ENCODE measurements at regions not wholly inside any gene's neighbourhood (a gene's known extent, or its start where the extent isn't known, plus 50 kb on each side); places are given as distances from the start of the nearest gene placed in this dataset.
"Not testable (repeated sequence)": the region's sequence is repeated elsewhere in the genome, so short reads cannot be mapped to it uniquely, and the experiment has no call there.

DNA sequence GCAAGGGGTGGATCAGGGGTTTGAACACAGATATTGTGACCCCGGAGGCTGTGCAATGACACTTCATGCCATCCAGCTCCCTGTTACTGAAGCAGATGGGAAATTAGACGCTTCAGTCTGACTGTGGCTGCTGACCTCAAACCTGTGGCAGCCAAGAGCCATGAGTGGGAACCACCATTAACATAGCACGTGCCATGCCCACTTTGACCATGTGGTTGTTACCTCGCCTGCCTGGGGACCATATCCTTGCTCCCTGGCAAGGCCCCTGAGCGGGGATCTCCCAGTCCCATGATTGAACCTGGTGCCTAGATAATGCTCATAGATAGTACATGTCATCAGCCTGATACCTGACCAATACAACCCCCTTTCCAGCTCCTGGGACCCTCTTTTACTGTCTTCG lies 68.9 kb downstream of the CYP26B1 start:
- Mint-ChIP-seq H3K36me3 (ENCODE audit: low read depth) (no peaks in the 10 kb centered on the region), H3K27me3 (no peaks in the 10 kb centered on the region), H3K9me3 (peaks cover 7% of the 10 kb centered on the region), H3K27ac (no peak overlapping the region), H3K4me3 (no peak overlapping the region), H3K4me1 (no peaks in the 10 kb centered on the region)
- no peak for DNase-seq
- intact Hi-C loops (cut with micrococcal nuclease) = no loop called here
- ChIA-PET POLR2A (interaction anchor here (0.5 kb wide), 1 partner anchor 55 kb away, joined by 11 read pairs; no protein-coding TSS in a partner anchor), CTCF (no interaction called here)
- no peak for ATAC-seq (ENCODE audit: low read depth)
- TF ChIP-seq, protein P1, sequence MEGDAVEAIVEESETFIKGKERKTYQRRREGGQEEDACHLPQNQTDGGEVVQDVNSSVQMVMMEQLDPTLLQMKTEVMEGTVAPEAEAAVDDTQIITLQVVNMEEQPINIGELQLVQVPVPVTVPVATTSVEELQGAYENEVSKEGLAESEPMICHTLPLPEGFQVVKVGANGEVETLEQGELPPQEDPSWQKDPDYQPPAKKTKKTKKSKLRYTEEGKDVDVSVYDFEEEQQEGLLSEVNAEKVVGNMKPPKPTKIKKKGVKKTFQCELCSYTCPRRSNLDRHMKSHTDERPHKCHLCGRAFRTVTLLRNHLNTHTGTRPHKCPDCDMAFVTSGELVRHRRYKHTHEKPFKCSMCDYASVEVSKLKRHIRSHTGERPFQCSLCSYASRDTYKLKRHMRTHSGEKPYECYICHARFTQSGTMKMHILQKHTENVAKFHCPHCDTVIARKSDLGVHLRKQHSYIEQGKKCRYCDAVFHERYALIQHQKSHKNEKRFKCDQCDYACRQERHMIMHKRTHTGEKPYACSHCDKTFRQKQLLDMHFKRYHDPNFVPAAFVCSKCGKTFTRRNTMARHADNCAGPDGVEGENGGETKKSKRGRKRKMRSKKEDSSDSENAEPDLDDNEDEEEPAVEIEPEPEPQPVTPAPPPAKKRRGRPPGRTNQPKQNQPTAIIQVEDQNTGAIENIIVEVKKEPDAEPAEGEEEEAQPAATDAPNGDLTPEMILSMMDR (IDR thresholded peaks at IDR 0.05) = no peak

DNA sequence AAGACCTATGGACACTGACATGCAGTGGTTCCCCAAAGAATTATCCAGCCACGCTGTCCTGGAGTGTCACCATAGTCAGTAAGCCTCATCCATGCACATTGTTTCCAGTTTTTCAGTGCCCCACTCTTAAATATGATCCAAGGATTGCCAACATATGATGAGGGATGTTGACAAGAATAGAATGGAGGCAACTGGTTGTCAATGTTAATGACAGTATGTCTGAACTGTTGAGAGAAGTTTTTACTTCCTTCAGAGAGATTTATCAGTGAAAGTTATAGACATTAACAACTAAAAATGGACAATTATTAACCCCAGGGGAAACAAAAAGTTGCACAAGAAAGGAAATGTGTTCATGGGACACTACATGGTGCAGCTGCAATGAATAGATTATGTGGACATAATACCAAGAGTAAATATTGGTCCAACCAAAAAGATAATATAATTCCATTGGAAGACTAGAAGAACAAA lies 69.9 kb downstream of the CYP26B1 start:
- intact Hi-C loops (cut with micrococcal nuclease) = no loop called here
- no peak overlapping the region for H3K27ac Mint-ChIP-seq
- ATAC-seq (ENCODE audit: low read depth) = no peak
- H3K9me3 Mint-ChIP-seq = peaks cover 15% of the 10 kb centered on the region
- ChIA-PET CTCF (no interaction called here), POLR2A (no interaction called here)
- H3K36me3 Mint-ChIP-seq (ENCODE audit: low read depth) = no peaks in the 10 kb centered on the region
- no peak overlapping the region for H3K4me3 Mint-ChIP-seq
- TF ChIP-seq, protein P1 (IDR thresholded peaks at IDR 0.05) = no peak
- no peaks in the 10 kb centered on the region for H3K27me3 Mint-ChIP-seq
- H3K4me1 Mint-ChIP-seq = no peaks in the 10 kb centered on the region
- DNase-seq = no peak

DNA sequence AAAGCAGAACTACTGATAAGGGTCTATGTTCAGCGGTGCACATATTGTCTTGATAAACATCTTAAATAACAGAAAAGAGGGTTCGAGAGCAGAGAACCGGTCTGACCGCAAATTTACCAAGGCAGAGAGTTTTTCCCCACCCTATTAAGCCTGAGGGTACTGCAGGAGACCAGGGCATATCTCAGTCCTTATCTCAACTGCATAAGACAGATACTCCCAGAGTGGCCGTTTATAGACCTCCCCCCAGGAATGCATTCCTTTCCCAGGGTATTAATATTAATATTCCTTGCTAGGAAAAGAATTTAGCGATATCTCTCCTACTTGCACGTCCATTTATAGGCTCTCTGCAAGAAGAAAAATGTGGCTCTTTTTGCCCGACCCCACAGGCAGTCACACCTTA lies 74.3 kb downstream of the CYP26B1 start:
- H3K36me3 Mint-ChIP-seq (ENCODE audit: low read depth); POLR2A ChIA-PET; H3K4me3 Mint-ChIP-seq; intact Hi-C loops (cut with micrococcal nuclease); DNase-seq; H3K27me3 Mint-ChIP-seq; H3K27ac Mint-ChIP-seq; ATAC-seq (ENCODE audit: low read depth); H3K4me1 Mint-ChIP-seq; CTCF ChIA-PET: not testable (repeated sequence)
- peaks cover 15% of the 10 kb centered on the region for H3K9me3 Mint-ChIP-seq

DNA sequence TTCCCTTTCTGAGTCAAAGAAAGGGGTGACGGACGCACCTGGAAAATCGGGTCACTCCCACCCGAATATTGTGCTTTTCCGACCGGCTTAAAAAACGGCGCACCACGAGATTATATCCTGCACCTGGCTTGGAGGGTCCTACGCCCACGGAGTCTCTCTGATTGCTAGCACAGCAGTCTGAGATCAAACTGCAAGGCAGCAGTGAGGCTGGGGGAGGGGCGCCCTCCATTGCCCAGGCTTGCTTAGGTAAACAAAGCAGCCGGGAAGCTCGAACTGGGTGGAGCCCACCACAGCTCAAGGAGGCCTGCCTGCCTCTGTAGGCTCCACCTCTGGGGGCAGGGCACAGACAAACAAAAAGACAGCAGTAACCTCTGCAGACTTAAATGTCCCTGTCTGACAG lies 83.5 kb downstream of the CYP26B1 start:
- H3K9me3 Mint-ChIP-seq; POLR2A ChIA-PET; H3K27me3 Mint-ChIP-seq; H3K4me3 Mint-ChIP-seq; DNase-seq; intact Hi-C loops (cut with micrococcal nuclease); H3K4me1 Mint-ChIP-seq; H3K36me3 Mint-ChIP-seq (ENCODE audit: low read depth); H3K27ac Mint-ChIP-seq; ATAC-seq (ENCODE audit: low read depth); CTCF ChIA-PET: not testable (repeated sequence)

DNA sequence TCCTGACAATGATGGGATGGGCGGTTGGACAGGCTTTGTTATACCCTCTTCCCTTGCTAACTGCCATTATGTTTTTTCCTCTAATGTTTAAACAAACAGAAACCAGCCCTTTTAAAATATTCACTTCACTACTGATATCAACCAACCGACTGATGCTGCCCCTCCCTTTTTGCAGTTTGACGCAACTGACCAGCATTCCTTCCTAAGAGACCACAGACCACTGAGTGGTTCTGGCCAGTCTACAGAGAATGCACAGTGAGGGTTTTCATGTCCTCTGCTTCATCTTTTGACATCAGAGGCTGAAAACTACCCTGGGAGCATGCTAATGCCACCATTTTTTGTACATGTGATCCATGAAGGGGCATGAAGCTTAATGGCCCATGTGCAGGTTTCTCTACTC lies 85.3 kb downstream of the CYP26B1 start:
- intact Hi-C loops (cut with micrococcal nuclease) = no loop called here
- TF ChIP-seq, protein P1 (IDR thresholded peaks at IDR 0.05) = no peak
- H3K9me3 Mint-ChIP-seq = no peaks in the 10 kb centered on the region
- POLR2A ChIA-PET = no interaction called here
- CTCF ChIA-PET = no interaction called here
- no peaks in the 10 kb centered on the region for H3K36me3 Mint-ChIP-seq (ENCODE audit: low read depth)
- ATAC-seq (ENCODE audit: low read depth) (no peak), DNase-seq (no peak)
- H3K27me3 Mint-ChIP-seq = peaks cover 7% of the 10 kb centered on the region
- H3K27ac Mint-ChIP-seq = no peak overlapping the region
- no peak overlapping the region for H3K4me3 Mint-ChIP-seq
- H3K4me1 Mint-ChIP-seq = no peaks in the 10 kb centered on the region

DNA sequence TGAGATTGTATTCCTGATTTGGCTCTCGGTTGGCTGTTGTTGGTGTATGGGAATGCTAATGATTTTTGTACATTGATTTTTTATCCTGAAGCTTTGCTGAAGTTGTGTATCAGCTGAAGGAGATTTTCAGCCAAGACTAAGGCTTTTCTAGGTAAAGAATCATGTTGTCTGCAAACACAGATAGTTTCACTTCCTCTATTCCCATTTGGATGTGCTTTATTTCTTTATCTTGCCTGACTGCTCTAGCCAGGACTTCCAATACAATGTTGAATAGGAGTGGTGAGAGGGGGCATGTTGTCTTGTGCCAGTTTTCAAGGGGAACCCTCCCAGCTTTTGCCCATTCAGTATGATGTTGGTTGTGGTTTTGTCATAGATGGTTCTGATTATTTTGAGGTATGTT lies 90.4 kb downstream of the CYP26B1 start:
- Mint-ChIP-seq H3K36me3 (ENCODE audit: low read depth) (no peaks in the 10 kb centered on the region), H3K27me3 (peaks cover 5% of the 10 kb centered on the region), H3K4me3 (no peak overlapping the region), H3K9me3 (no peaks in the 10 kb centered on the region), H3K4me1 (no peaks in the 10 kb centered on the region), H3K27ac (no peak overlapping the region)
- TF ChIP-seq, protein P1 (IDR thresholded peaks at IDR 0.05) = no peak
- intact Hi-C loops (cut with micrococcal nuclease) = no loop called here
- CTCF ChIA-PET = no interaction called here
- no peak for DNase-seq
- POLR2A ChIA-PET = no interaction called here
- ATAC-seq (ENCODE audit: low read depth) = no peak

All from activated B cell treated with CpG ODN at 0.5 μM for 24 hours (primary cell).